ENCODE measurements at regions not wholly inside any gene's neighbourhood (a gene's known extent, or its start where the extent isn't known, plus 50 kb on each side); places are given as distances from the start of the nearest gene placed in this dataset.
"Not testable (repeated sequence)": the region's sequence is repeated elsewhere in the genome, so short reads cannot be mapped to it uniquely, and the experiment has no call there.

DNA sequence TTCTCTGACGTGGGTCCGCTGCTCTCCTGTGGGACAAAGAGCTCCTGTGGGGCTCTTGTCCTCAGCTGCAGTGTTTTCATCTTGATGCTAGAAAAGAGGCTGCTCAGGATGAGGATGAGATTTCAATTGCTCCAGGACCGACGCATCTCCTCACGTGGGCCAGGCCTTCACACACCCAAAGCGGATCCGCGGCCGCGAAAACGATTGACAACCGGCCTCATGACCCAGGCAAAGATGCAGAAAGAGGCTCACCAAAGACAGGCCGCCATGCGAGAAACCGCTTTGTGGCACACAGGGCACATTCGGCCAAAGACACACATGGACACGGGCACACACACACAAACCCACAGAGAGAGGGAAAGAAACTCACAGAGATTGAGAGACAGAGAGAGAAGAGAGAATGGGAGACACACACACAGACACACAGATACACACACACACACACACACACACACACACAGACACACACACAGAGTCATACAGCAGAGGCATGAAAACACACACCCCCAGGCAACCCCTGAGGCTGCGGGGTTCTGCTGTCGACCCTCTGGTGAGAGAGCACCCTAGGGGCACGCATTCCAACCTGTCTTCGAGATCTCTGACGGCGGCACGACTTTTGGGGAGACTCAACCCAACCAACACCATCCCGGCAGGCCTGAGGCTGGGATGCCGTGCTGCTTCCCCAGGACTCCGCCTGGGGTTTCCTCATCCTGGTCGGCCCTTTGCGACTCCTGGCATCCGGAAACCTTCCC lies 168.5 kb upstream of the ZNF337 start:
- not testable (repeated sequence) for DNase-seq (ENCODE audit: low read depth in 2 of 2)

DNA sequence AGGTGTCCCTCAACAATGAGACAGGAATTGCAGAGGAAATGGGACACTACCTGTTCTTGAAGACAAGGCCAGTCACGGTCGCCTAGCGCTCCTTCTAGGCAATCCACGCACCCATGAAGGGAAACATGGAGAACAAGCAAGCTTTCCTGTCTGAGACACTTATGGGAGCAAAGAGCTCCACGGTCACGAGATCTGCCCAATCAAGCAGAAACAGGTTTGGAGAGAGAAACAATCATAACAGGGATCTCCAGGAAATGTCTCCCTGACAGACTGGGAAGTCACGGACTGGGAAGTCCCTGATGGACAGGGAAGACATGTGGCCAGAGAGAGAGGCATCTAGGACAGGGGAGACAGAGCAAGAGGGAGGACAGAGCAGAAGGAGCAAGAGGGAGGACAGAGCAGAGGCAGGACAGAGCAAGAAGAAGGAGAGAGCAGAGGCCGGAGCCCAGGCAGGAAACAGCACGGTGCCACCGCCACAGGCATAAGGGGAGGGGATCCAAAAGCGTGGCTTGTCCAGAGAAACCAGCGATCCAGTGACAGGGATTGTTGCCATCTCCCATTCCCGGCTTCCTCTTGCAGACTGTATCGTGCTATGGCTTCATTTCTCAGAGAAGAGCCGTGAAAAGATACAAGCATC lies 167.8 kb upstream of the ZNF337 start:
- no peak for DNase-seq (ENCODE audit: low read depth in 2 of 2)

DNA sequence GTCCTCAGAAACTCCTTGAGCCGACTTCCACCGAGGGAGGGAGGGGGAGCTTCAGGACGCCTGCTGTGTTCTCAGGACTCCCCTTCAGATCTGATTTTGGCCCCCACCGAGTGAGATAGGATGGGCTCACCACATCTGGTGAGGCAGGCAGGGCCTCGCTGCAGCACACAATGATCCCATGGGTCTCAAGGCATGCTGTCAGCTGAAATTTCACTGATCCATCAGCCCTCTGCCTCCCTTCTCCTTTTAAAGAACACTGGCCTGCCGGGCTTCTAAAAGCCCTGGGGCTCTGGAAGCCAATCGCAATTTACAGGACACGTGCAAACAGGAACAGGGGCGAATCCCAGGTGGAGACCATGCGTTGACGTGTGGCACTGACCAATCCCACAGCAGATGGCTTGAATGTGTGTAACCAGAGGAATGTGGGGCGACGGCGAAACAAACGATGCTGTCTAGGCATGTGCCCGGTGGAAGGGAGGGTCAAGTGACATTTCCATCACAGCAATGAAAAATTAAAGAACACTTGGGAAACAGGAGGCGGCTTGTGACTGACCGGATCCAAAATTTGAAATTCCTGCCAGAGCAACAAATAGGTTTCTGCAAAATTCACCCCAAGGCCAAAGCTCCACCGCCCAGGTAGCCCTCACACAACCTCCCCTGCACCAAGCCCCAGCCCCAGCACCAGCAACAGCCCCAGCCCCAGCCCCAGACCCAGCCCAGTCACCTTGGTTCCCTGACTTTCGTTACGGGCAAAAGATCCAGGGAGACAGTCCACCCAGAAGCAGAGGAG lies 167.1 kb upstream of the ZNF337 start:
- DNase-seq (ENCODE audit: low read depth in 2 of 2): no peak

DNA sequence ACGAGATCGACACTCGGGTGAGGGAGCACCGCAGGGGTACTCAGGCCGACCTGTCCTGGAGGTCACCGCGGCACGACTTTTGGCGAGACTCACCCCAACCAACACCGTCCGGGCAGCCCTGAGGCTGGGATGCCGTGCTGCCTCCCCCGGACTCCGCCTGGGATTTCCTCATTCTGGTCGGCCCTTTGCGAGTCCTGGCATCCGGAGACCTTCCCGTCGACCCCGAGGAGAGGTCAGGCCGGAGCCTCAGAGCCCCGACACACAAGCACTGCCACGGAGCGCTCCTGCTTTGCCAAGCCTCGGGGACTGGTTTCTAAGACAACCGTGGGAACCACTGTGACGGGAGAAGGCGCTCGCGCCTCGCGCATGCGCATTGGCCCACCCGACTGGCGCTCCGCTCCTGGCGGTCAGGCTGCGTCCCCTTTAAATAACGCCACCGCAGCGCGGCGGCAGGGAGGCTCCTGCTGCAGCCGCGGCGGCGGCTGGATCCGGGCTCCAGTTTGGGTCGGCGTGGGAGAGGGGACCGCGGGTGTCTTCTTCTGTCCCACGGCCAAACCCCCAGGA lies 166.4 kb upstream of the ZNF337 start:
- peak; percentile 78 to 81 for DNase-seq (ENCODE audit: low read depth in 2 of 2)

DNA sequence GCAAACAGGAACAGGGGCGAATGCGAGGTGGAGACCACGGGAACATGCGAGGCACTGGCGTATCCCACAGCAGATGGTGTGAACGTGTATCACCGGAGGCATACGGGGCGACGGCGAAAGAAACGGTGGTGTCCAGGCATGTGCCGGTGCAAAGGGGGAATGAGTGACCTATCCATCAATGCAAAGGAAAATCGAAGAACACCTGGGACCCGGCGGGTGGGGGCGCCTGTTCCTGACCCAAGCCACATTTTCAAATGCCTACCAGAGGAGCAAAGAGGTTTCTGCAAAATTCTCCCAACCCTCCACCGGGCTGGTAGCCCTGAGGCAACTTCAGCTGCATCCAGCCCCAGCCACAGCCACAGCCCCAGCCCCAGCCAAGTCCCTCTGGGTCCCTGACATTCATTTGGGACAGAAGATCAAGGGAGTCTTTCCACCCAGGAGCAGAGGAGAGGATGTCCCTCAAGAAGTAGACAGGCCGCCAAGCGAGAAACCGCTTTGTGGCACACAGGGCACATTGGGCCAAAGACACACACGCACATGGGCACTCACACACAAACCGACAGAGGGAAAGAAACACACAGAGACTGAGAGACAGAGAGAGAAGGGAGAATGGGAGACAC lies 164.0 kb upstream of the ZNF337 start:
- no peak for DNase-seq (ENCODE audit: low read depth in 2 of 2)

DNA sequence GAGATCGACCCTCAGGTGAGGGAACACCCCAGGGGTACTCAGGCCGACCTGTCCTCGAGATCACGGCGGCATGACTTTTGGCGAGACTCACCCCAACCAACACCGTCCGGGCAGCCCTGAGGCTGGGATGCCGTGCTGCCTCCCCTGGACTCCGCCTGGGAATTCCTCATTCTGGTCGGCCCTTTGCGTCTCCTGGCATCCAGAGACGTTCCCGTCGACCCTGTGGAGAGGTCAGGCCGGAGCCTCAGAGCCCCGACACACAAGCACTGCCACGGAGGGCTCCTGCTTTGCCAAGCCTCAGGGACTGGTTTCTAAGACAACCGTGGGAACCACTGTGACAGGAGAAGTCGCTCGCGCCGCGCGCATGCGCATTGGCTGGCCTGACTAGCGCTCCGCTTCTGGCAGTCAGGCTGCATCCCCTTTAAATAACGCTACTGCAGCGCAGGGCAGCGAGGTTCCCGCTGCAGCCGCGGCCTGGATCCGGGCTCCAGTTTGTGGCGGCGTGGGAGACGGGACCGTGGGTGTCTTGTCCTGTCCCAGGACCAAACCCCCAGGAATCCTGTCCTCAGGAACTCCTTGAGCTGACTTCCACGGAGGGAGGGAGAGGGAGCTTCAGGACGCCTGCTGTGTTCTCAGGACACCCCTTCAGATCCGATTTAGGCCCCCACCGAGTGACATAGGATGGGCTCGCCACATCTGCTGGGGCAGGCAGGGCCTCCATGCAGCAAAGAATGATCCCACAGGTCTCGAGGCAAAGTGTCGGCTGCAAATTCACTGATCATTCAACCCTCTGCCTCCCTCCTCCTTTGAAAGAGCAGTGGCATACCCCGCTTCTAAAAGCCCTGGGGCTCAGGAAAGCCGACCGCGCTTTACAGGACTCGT lies 163.2 kb upstream of the ZNF337 start:
- peak; percentile 53 to 74 for DNase-seq (ENCODE audit: low read depth in 2 of 2)

DNA sequence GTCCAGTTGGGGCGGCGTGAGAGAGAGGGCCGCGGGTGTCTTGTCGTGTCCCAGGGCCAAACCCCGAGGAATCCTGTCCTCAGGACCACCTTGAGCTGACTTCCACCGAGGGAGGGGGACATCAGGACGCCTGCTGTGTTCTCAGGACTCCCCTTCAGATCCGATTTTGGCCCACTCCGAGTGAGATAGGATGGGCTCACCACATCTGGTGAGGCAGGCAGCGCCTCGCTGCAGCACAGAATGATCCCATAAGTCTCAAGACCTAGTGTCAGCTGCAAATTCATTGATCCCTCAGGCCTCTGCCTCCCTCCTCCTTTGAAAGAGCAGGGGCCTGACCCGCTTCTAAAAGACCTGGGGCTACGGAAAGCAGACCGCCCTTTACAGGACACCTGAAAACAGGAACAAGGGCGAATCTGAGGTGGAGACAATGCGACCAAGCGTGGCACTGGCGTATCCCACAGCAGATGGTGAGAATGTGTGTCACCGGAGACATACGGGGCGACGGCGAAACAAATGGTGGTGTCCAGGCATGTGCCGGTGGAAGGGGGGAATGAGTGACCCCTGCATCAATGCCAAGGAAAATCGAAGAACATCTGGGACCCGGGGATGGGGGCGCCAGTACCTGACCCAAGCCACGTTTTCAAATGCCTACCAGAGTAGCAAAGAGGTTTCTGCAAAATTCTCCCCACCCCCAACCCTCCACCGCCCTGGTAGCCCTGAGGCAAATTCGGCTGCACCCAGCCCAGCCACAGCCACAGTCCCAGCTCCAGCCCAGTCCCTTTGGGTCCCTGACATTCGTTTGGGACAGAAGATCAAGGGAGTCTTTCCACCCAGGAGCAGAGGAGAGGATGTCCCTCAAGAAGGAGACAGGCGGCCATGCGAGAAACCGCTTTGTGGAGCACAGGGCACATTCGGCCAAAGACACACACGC lies 162.1 kb upstream of the ZNF337 start:
- DNase-seq (ENCODE audit: low read depth in 2 of 2): no peak

DNA sequence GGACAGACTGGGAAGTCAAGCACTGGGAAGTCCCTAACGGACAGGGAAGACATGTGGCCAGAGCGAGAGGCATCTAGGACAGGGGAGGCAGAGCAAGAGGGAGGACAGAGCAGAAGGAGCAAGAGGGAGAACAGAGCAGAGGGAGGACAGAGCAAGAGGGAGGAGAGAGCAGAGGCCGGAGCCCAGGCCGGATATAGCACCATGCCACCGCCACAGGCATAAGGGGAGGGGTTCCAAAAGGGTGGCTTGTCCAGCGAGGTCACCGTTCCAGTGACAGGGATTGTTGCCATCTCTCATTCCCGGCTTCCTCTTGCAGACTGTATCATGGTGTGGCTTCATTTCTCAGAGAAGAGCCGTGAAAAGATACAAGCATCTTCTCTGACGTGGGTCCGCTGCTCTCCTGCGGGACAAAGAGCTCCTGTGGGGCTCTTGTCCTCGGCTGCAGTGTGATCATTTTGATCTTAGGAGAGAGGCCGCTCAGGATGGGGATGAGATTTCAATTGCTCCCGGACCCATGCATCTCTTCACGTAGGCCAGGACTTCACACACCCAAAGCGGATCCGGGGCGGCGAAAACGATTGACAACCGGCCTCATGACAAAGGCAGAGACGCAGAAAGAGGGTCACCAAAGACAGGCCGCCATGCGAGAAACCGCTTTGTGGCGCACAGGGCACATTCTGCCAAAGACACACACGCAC lies 160.6 kb upstream of the ZNF337 start:
- DNase-seq (ENCODE audit: low read depth in 2 of 2): not testable (repeated sequence)

DNA sequence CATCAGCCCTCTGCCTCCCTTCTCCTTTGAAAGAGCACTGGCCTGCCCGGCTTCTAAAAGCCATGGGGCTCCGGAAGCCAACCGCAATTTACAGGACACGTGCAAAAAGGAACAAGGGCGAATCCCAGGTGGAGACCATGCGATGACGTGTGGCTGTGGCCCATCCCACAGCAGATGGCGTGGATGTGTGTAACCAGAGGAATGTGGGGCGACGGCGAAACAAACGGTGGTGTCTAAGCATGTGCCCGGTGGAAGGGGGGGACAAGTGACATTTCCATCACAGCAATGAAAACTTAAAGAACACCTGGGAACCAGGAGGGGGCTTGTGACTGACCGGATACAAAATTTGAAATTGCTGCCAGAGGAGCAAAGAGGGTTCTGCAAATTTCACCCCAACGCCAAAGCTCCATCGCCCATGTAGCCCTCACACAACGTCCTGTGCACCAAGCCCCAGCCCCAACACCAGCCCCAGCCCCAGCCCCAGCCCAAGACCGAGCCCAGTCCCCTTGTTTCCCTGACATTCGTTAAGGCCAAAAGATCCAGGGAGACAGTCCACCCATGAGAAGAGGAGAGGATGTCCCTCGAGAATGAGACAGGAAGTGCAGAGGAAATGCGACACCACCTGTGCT lies 159.7 kb upstream of the ZNF337 start:
- no peak for DNase-seq (ENCODE audit: low read depth in 2 of 2)

DNA sequence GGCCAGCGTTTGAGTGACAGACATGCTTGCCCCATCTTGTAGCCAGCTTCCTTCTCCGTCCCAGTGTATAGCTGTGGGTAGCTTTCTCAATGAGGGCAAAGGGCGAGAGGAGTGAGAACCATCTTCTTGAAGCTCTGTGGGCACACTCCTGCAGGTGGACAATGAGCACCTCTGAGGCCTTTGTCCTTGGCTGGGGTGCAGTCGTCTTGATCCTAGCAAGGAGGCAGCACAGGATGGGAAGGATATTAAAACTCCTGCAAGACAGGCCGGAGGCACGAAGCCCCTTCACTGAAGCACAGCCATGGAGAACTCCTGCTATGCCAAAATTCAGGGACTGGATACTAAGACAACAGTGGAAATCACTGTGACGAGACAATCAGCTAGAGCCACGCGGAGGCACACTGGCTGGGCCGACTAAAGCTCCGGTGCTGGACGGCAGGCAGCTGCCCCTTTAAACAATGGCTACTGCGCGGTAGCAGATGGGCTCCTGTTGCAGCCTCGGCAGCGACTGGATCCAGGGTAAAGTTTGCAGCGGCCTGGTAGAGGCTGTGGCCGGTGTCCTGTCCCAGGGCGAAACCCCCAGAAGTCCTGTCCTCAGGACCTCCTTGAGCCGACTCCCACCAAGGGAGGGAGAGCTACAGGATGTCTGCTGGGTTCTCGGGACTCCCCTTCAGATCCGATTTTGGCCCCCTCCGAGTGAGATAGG lies 159.0 kb upstream of the ZNF337 start:
- not testable (repeated sequence) for DNase-seq (ENCODE audit: low read depth in 2 of 2)

DNA sequence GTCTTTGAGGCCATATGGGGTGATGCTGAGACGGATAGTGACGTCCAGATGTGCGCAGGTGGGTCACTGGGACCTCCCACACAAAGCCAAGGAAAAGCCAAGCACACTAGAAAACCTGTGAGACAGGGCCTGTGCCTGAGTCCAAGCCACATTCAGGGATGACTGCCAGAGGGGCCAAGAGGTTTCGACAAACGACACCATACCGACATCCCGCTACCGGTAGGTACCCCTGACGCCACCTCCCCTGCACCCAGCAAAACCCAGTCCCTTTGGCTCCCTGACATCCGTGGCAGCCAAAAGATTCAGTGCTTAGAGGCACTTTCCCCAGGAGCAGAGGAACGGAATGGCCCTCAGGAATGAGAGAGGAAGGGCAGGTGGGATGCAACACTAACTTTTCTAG lies 158.0 kb upstream of the ZNF337 start:
- not testable (repeated sequence) for DNase-seq (ENCODE audit: low read depth in 2 of 2)

DNA sequence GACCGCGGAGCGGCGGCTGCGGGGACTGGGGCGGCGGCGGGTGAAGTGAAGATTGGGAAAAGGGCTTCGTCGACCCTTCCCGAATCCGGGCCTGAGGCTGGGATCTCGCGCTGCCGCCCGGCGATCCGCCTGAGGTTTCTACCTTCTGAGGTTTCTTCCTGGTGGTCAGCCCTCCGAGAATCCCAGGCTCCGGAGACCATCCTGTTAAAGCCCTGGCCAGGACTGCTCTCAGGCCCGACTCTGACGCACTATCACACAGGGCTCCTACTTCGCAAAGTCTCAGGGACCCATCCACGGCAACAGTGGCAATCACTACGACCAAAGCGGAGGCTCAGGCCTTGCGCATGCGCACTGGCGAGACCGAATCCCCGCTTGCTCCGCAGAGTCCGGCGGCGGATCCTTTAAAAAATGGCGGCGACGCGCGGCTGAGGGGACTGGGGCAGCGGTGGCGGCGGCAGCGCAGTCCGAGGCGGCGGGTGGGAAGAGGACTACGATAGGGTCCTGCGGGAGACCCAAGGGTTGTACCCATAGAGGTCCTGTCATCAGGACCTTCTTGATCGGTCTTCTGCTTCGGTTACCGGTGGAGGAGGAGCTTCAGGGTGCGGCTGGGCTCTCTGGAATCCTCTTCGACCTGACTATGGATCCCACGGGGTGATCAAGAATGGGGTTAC lies 157.2 kb upstream of the ZNF337 start:
- peak; percentile 70 to 80 for DNase-seq (ENCODE audit: low read depth in 2 of 2)

DNA sequence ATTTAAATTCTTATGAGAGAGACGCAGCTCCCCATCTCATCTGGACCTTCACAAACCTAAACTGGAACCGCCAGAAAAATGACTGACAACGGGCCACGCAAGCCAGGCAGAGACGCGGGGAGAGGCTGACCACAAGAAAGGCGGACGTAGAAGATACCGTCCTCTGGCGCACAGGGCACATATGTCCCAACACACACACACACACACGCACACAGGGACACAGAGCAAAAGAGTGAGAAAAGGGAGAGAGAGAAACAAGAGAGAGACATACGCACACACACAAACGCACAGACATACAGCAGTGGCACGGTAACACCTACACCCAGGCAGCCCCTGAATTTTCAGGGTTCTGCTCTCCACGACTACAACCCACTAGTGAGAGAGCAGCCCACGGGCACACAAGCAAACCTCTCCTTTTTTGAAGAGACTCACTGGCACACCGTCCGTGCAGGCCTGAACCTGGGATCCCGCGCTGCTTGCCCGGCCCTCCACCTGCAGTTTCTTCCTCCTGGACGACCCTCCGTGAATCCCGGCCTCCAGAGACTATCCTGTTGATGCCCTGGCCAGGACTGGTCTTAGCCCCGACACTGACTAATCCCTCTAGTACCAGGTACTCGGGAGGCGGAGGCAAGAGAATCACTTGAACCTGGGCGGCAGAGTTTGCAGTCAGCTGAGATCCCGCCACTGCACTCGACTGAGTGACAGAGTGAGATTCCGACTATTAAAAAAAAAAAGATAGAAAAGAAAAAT lies 156.5 kb upstream of the ZNF337 start:
- DNase-seq (ENCODE audit: low read depth in 2 of 2): not testable (repeated sequence)

DNA sequence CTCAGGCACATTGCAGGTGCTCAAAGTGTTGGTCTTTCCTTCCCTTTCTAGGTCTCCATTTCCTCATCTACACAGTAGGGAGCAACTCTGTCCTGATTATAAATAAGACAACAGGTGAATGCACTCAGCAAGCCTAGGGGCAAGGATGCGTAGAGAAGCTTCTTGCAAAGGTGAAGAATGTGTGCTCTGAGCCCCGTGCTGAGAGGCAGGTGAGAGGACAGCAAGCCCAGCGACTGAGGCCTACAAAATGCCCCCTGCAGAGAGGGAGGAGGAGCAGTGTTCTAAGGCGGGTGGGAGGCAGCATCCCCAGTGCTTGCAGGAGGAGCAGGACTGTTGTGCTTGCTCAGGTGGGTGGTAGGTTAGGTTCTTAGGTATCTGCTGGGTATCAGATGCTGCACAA lies 153.5 kb upstream of the ZNF337 start:
- DNase-seq (ENCODE audit: low read depth in 2 of 2): not testable (repeated sequence)

DNA sequence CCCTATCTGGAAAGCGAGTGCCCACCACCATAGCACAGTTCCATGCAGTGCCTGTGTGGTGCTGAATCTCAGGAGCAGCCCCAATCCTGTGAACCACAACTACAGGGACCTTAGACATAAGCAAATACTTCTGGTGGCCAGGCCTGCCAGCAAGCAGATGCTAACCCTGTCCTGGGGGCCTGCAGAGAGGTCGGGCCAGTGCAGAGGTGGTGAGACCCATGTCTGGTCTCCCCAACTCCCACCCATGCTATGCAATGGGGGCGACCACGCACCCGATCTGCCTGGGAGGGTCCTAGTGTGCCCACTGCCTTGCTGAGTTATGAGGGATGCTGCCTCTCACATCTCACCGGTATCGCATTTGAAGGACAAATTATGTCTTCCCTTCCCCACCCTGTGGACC lies 151.6 kb upstream of the ZNF337 start:
- no peak for DNase-seq (ENCODE audit: low read depth in 2 of 2)

DNA sequence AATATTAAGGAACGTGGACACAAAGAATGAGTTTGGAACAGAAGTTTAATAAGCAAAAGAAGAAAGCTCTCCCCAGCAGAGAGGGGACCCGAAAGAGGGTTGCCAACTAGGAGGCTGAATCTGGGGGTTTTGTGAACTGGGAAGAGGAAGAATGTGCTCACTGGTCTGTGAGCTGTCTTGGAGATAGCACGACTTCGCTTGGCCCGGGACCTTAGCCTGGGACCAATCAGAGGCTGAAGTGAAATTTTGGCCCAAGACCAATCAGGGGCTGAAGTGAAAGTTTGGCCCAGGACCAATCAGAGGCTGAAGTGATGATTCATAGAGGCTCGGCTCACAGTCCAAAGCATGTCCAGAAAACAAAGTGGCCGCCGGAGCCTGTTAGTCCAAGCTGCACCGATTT lies 148.0 kb upstream of the ZNF337 start:
- DNase-seq (ENCODE audit: low read depth in 2 of 2): not testable (repeated sequence)

DNA sequence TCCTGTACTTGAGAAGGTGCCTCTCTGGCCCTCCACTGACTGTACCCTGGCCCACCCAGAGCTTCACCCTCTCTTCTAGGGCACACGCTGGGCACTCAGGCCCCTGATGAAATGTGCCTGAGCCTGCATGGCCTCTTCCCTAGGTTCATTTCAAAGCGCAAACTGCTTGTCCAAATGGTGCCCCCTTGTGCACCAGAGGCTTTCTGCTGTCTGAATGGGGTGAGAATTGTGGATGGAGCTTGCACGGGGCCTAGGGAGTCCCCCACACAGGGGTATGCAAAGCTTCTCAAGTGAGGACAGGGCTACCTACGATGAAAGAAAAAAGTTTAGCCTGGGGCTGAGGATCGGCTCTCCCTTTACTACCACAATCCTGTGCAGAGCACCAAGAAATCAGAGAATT lies 116.9 kb upstream of the ZNF337 start:
- not testable (repeated sequence) for DNase-seq (ENCODE audit: low read depth in 2 of 2)
